Stromal cell of bone marrow (primary cell): ENCODE measurements at regions not wholly inside any gene's neighbourhood (a gene's known extent, or its start where the extent isn't known, plus 50 kb on each side); places are given as distances from the start of the nearest gene placed in this dataset.

Source experiments
- DNase-seq: peaks from one replicate; pipeline ENCODE4 v3.0.0-alpha.2; 2012; ENCODE audit warnings: low read depth

GRCh38 chr5:110032376-110032775 is 342.6 kb downstream of the MAN2A1 start:
- no peak for DNase-seq

- no peak for DNase-seq
Measured at GRCh38 chr5:110034056-110034600, 344.4 kb downstream of the MAN2A1 start.

GRCh38 chr5:110038297-110038997 is 348.7 kb downstream of the MAN2A1 start:
- peak; percentile 71 for DNase-seq

- no peak for DNase-seq
Measured at GRCh38 chr5:110040178-110040577, 350.5 kb downstream of the MAN2A1 start.

GRCh38 chr5:110043025-110043424 is 353.3 kb downstream of the MAN2A1 start:
- no peak for DNase-seq

GRCh38 chr5:110045158-110045557 is 355.4 kb downstream of the MAN2A1 start:
- DNase-seq: no peak

- DNase-seq: no peak
Measured at GRCh38 chr5:110048491-110048890, 358.8 kb downstream of the MAN2A1 start.

GRCh38 chr5:110049816-110050215 is 360.1 kb downstream of the MAN2A1 start:
- no peak for DNase-seq

GRCh38 chr5:110050640-110051345 is 361.1 kb downstream of the MAN2A1 start:
- no peak for DNase-seq

GRCh38 chr5:110053205-110053604 is 363.5 kb downstream of the MAN2A1 start:
- no peak for DNase-seq

GRCh38 chr5:110053824-110054223 is 364.1 kb downstream of the MAN2A1 start:
- no peak for DNase-seq

- DNase-seq: peak; percentile 31
Measured at GRCh38 chr5:110054240-110054639, 364.5 kb downstream of the MAN2A1 start.

- peak; percentile 57 for DNase-seq
Measured at GRCh38 chr5:110055302-110055701, 365.6 kb downstream of the MAN2A1 start.

GRCh38 chr5:110056580-110057114 is 366.9 kb downstream of the MAN2A1 start:
- no peak for DNase-seq

GRCh38 chr5:110058175-110058574 is 368.4 kb downstream of the MAN2A1 start:
- no peak for DNase-seq

- no peak for DNase-seq
Measured at GRCh38 chr5:110062246-110062645, 372.5 kb downstream of the MAN2A1 start.

- DNase-seq: peak; percentile 25
Measured at GRCh38 chr5:110063640-110064602, 374.2 kb downstream of the MAN2A1 start.

- DNase-seq: no peak
Measured at GRCh38 chr5:110064603-110065268, 375.0 kb downstream of the MAN2A1 start.

GRCh38 chr5:110070836-110071235 is 381.1 kb downstream of the MAN2A1 start:
- DNase-seq: no peak

- DNase-seq: no peak
Measured at GRCh38 chr5:110072651-110073050, 382.9 kb downstream of the MAN2A1 start.

- DNase-seq: no peak
Measured at GRCh38 chr5:110073534-110073933, 383.8 kb downstream of the MAN2A1 start.
